ENCODE measurements at regions not wholly inside any gene's neighbourhood (a gene's known extent, or its start where the extent isn't known, plus 50 kb on each side); places are given as distances from the start of the nearest gene placed in this dataset.
A peak's percentile ranks its signal among the peaks of the same experiment; 100 is the strongest.

DNA sequence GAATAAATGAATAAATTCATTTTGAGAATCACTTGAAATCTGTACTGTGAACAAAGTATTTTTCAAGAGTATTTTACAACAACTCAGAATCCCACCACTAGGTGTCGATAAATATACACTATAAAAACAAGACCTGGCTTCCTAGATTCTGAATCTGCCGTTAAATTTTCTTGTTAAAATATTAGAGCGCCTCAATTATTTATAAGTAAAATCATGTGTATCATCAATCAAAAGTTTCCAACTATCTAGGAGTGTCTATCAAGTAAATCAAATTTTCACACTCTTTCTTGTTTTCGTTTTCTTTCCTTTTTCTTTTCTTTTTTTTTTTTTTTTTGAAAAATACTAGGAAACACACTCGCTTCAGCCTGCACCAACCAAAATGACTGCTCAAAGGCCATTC is 179.2 kb upstream of the DCN start:
- no peak for DNase-seq (ENCODE audit: low read depth in 2 of 2)

DNA sequence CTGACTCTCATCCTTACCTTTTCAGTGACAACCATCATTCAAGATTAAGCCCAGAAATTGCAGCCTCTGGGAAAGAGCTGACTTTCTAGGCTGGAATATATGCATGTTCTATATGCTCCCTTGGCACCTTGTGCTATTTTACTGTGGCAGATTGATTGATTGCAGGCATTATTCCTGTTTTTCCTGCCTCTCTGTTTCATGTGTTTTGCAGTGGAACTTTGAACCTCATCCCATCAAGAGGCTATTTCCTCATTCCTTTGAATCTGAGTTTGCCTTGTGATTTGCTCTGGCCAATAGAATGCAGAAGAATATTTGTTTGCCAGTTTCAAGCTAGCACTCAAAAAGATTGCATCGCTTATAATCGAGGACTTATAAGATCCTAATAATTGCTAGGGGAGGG is 174.8 kb upstream of the DCN start:
- DNase-seq (ENCODE audit: low read depth in 2 of 2): no peak

DNA sequence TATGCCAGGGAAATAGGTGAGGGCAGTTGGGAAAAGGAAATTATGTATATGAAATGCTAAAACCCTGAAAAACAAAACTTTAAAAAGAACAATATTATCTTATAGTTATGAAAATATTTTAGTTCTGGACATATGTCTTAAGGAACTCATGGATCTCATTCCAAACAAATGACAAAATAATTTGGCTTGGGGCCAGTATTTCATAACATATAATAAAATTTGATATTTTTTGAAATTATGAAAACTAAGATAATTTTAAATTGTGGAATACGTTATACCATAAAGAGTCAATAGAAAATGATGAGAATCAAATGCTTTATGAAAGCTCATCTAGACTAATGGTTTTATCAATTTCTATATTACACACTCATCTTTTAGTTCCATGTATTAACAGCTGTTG is 173.8 kb upstream of the DCN start:
- DNase-seq (ENCODE audit: low read depth in 2 of 2): no peak

DNA sequence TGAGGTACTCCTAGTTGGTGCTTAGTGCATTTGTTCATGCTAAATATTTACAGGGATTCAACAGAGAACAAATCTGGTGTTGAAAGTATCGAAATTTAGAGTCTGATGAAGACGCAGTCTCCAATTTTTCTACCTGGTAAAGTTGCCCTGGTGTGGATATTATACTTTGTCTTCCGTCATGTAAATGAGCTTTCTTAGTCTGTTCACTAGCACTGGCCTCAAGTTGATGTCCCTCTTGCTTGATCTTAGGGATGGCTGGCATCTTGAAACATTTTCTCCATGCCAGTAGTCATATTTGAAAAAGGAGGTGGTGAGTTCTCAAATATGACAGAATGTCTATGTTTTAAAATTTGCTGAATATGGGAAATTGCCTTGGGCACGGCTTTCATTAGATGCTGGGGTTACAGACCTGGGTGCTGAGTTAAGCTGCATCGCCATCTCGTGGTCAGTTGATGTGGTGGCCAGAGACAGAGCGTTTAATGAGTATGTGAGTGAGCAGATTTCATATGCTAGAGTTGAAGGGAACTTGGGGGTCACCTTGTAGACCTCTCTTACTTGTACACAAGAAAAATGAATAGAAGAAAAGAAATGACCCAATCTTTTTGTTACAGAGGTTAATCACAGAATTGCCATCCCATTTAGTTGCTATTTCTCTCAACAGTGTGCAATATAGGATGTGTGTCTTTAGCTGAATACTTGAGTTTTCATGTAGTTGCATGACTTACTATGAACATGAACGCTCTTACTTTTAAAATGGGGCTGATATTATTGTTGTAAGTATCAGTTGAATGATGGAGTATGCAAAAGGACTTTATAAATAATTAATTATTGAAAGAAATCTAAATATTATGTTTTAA is 172.8 kb upstream of the DCN start:
- DNase-seq (ENCODE audit: low read depth in 2 of 2): peak in 1 of 2 donors; percentile 1

DNA sequence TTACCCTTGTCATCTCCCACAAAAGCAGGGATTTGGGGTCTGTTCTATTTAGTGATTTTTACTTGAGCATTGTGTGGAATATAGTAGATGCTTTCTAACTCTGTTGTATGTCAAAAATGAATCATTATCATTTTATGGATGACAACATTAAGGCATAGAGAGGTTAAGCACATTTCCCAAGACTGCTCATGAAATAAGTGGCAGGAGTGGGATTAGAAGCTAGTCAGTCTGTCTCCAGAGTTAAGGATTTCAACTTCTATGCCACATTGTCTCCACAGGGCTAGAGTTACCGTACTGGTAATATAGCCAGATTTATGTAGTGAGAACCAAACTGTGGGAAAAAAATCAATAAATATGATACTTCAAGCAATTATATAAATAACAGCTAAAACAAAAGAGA is 170.6 kb upstream of the DCN start:
- DNase-seq (ENCODE audit: low read depth in 2 of 2): no peak

DNA sequence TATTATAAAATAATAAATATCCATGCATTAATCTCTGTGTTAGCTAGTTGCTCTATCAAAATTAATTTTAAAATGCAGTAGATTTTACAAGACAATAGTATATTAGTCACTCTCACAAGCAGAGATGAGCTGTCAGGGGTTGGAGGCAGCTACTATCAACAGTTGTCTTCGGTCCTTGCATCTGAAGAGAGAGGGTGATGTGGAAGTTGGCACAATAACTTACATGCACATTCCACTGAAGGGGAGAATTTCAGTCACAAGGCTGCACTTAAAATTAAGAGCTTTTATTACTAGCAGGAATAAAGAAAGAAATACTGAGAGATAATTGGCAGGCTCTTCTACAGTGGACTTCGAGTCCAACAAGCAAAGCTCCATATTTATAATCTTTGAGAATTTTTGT is 166.9 kb upstream of the DCN start:
- DNase-seq (ENCODE audit: low read depth in 2 of 2): no peak

DNA sequence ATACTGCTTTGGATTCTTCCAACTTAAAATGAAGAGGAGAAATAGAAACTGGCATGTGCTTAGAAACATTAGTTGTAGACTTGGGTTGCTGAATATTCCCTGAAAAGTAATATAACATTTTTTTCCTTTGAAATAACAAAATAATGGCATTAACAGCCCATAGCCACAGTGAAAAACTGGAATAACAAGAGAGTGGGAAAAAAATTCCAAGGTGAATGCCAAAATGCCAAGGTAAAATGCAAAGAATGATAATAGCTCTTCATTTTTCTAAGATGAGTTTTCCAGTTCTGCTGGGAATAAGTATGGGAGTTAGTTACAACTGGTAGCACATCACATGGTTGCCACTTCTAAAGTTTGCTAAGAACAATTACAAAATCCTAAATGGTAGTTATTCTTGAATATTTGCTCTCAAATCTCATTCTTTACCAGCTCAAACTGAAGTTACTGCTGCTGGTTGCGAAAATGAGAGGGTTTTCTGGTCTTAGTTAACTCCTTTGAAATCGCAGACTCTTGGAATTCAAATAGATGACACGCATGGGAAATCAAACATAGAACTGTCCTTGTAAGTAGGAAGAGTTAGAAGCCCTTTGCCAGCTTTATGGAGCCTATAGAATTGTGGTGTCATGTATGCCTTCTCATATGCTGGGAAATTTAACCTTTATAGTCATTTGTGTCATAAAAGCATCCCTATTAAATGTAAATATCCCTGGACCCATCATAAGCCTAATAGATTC is 165.0 kb upstream of the DCN start:
- DNase-seq (ENCODE audit: low read depth in 2 of 2): no peak

DNA sequence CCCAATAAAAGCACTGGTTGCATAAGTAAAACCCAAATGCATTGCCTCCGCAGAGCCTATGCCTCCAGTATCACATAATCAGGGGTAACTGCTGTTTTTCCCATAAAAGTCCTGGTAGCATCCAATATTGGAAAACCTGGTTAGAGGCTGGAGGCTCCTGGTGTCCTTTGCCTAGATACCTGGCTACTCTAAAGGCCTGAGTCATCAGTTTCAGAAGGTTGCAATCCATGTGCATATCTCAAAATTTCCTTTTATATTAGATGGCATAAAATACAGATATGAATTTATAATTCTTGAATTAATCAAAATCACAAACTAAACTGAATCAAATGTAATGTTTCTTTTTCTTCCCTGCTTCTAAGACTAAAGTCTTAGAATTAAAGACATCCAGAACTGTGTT is 164.2 kb upstream of the DCN start:
- no peak for DNase-seq (ENCODE audit: low read depth in 2 of 2)

DNA sequence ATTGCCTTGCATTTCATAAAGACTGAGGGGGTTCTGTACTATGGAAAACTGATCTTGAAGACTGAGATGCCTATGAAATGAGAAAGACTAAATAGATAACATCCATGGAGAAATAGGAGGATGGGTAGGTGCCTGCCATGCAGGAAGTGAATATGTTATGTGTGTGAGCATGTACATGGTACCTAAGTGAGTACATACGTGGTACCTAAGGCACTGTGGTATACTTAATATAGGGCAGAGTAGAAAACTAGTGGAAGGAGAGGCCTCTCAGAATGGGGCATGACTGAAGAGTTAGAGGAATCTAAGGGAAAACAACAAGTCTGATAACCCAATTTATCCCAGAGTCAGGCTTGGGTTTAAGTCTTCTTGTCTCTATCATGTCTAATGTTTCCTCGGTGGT is 161.8 kb upstream of the DCN start:
- no peak for DNase-seq (ENCODE audit: low read depth in 2 of 2)

DNA sequence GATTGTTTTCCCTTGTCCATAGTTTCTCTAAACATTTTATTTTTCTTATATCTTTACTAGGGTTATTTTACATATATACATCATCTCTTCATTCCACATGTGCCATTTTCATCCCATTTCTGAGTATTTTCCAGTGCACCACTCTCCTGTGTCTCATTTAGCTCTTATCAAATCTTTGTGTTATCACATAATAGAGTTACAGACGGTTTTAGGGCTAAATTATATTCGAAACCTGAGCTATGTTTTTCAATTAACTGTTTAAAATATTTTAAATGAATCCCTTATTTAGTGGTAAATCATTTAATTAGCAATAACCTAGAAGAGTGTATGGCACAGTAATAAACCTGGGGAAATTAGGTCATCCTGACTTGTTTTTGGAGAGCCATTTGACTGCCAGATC is 160.4 kb upstream of the DCN start:
- no peak for DNase-seq (ENCODE audit: low read depth in 2 of 2)

DNA sequence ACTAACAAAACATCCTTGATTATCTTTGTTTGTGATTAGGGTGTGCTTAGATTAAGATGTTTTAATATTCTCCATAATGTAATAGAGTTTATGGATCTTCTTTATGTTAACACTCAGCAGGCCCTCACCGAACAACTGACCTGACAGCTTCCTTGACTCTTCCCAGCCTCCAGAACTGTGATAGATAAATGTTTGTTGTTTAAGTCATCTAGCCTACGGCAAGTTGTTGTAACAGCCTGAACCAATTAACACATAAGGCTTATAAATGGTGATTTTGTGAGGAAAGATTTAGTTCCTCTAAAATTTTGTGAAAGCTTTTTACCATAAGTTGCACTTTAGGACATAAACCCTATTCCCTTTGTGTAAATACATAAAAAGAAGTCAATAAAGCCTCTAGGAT is 156.5 kb upstream of the DCN start:
- no peak for DNase-seq (ENCODE audit: low read depth in 2 of 2)

DNA sequence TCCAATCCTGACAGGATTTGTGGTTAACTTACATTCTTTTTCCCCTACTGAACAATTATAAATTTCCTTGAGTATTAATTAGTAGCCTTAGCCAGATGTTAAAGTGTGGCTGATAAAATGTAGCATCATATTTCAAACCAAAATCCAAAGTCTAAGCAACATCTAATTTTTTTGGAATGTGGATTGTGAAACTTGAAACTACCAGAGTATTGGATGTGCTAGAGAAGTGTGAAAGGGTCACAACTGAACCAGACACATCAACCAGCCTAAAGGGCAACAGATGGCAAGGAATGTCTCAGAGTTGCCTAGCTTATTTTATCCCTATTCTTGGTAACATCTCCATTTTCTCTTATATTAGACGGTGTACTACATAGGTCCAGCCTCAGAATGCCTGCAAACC is 153.1 kb upstream of the DCN start:
- no peak for DNase-seq (ENCODE audit: low read depth in 2 of 2)

DNA sequence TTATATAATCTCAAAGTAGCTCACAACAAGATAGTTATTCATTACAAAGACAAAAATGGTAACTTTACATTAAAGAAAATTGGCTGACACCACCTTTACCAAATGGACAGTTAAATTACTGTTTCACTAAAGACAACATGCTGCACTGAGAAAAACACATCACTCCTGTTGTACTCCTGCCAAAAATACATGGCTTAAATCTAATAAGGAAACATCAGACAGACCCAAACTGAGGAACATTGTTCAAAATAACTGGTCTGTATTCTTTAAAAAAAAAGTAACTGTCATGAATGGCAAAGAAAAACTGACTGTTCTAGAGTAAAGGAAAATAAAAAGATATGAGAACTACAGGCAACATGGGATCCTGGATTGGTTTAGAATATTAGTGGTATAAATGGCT is 151.3 kb upstream of the DCN start:
- no peak for DNase-seq (ENCODE audit: low read depth in 2 of 2)

DNA sequence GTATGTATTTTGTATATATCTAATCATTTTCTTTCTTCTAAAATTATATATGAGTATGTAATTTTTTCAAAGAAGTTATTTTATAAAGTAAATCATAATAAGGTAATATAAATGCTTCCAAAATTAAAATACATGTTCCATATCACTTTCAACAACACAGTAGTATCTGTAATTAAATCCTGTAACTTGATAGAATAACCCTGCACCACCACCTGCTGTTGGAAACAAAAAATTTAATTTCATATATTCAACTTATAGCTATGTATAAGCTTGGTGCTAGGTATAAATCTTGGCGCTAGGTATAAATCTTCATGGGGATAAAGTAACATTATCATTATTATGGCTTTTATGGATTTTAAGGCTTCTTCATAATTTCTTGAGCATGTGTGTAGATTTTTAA is 149.7 kb upstream of the DCN start:
- DNase-seq (ENCODE audit: low read depth in 2 of 2): no peak

DNA sequence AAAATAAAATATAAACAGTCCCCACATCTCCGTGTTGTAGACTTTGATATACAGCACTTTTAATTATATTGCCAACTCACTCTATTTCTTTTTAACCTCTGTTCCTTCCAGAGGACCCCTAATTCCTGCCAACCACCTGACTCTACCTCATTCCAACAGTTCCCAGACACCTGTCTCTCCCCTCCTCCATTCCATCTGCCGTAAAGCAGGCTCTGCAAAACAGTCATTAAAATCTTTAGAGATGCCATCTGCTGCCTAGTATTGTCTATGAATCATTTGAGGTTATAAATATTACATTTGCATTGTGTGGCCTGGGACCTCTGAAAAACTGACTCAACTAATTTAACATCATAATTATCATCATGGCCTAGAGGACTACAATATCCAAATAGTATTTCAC is 148.8 kb upstream of the DCN start:
- no peak for DNase-seq (ENCODE audit: low read depth in 2 of 2)

DNA sequence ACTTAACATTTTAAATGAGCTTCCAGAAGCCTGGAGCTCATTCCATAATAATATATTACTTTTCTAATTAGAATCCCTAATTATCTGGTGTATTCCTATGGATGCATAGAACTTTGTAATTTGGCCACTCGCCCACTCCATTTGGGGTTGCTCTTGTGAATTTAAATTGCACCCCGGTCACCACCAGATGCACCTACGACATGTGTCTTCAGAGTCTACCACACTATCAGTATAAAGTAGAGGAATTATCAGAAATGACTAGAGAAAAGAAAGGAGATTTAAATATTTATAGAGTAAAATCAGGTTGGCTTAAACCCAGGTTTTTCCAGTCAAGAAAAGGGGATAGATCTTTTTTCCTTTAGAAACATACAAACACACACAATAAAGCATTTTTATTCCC is 145.8 kb upstream of the DCN start:
- DNase-seq (ENCODE audit: low read depth in 2 of 2): no peak

DNA sequence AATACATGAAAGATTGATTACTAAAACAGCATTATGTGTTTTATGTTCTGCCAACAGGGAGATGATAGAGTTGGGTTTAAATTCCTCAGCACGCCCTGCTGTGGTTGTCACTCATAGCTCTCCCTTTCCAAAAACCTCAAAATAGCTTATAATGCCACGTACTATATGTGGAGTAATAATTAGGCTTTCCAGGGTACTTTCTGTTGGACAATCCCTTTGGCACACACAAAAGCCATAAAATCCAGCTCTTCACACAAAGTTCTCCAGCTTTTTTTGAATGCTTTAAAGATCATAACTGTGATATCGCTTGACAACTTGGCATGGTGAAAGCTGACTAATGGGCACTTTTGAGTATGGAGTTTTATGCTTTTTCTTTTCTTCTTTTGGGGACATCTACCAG is 145.3 kb upstream of the DCN start:
- DNase-seq (ENCODE audit: low read depth in 2 of 2): no peak

DNA sequence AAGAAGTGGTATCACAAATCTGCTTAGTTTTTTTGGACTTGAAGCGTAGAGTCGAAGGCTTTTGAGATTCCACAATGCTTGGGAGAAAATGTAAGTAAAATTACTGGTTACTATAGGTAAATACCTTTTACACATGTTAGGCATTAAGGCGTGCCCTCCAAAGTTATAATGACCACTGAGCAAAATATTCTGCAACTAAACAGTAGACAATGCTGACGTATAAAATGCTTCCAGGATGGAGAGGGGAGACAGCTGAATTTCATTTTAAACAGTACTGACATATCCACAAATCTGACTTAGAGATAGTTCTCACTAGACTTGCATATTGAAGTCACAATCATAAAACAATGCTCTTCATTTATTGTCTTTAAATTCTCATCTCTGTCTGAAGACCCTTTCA is 144.5 kb upstream of the DCN start:
- no peak for DNase-seq (ENCODE audit: low read depth in 2 of 2)

DNA sequence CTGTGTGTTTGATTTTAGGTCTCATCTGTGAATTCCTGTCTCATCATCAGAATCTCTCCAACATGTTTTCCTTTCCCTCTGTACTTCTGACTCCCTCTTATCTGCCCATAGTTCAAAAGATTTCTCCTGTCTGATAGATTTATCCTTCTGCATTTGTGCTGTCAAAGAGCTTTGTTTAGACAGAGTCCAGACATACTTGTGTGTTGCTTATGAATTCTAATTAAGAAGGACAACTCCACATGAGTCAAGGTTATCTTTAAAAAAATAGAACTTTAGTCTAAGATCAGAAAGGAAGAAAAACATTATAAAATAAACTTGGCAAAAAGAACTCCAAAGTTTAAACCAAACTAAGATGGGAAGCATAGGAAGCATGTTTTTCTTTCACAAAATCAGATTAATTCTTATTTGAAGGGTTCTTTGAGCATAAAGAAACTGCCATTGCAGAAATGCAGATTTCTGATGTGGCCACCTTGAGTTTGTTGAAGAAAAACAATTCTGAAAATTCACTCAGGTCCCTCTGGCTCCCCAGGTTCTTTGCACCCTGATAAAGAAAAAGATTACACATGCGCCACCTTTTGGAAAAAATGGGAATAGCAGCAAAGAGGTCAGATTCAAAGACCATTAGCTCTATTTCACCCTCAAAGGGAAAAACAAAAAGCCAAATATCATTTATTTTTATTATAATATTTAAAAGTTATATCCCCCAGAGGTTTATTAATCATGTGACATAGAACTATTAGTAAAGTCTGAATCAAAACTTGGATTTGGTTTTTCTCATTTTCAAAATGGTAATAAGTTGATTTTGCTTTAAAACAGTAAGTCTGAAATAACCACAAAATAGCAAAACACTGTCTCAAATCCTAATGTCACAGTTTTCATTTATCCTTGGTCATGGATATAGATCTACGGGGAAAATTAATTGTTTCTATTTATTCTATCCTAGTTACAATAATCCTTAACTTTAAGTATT is 143.7 kb upstream of the DCN start:
- DNase-seq (ENCODE audit: low read depth in 2 of 2): no peak

DNA sequence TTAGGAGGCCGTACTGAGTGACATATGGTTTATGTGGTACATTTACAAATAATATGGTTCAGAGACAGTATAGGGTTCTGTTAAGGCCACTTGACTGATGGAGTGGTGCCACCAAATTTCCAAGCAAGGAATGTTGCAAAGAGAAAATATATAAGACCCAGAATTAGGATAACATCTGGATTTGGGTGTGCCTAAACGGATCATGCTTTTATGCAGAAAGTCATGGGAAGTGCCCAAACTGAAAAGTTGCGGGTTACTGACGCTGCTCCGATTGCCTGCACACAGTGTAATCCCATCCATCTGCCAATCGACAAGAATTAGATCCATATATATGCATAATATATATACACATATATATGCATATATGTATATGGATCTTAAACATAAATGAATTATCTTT is 138.4 kb upstream of the DCN start:
- DNase-seq (ENCODE audit: low read depth in 2 of 2): no peak

DNA sequence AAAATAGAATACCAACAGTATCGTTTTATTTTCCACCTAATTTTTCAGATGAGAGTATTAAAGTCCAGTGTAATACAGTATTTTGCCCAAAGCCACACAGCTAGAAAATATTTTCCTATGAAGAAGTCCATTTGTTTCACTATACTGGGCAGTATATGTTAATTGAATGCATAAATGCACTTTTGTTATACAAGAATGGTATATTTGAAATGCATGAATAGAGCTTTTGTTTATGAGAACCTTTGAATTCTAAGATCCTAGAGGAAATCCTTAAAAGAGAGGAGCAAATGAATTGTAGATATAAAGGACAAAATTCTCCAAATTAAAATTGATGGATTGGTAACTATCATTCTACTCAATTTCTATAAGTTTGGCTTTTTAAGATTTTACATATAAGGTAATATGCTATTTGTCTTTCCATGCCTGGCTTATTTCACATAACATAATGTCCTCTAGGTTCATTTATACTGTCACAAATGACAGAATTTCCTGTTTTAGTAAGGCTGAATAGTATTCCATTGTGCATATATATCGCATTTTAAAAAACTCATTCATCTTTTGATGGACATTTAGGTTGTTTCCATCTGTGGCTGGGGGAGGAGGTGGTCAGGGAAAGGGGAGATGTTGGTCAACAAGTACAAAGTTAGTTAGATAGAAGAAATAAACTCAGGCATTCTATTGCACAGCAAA is 136.6 kb upstream of the DCN start:
- no peak for DNase-seq (ENCODE audit: low read depth in 2 of 2)

DNA sequence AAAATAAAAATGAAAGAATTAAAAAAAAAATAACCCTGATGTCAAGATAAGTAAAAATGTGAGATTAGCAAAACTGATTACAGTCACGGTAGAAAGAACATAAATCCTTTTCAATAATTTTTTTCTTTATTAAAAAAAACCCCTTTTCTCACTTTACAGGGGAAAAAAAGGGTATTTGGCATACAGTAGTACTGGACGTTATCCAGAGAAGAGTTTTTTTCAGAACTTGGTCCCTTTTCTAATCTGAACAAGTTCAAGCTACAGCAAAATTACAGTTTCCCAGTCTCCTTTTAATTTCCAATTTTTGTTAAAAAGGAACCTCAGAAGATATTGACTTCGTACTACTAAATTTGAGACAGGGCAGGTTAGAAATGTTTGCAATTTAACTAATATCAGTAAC is 134.7 kb upstream of the DCN start:
- DNase-seq (ENCODE audit: low read depth in 2 of 2): no peak

Data from stimulated activated CD8-positive, alpha-beta memory T cell treated with anti-CD3 and anti-CD28 coated beads, Interleukin-15, amount 100 ng/mL, for 4 hours (primary cell).